ENCODE measurements at regions not wholly inside any gene's neighbourhood (a gene's known extent, or its start where the extent isn't known, plus 50 kb on each side); places are given as distances from the start of the nearest gene placed in this dataset.

GRCh38 chr17:14468858-14469257, 168.0 kb downstream of the HS3ST3B1 start:
- no peak for DNase-seq (ENCODE audit: low read depth)
- in situ Hi-C loops (cut with HindIII; ENCODE audit: low pct_unique_long_range_greater_than_20kb, low sequenced_read_pairs): no loop called here

- peak; percentile 30 for DNase-seq (ENCODE audit: low read depth)
- in situ Hi-C loops (cut with HindIII; ENCODE audit: low pct_unique_long_range_greater_than_20kb, low sequenced_read_pairs): no loop called here
These were observed 160.3 kb downstream of the HS3ST3B1 start for GRCh38 chr17:14461227-14461548.

- DNase-seq (ENCODE audit: low read depth): no peak
- in situ Hi-C loops (cut with HindIII; ENCODE audit: low pct_unique_long_range_greater_than_20kb, low sequenced_read_pairs): no loop called here
These were observed 159.8 kb downstream of the HS3ST3B1 start for GRCh38 chr17:14460516-14461226.

- in situ Hi-C loops (cut with HindIII; ENCODE audit: low pct_unique_long_range_greater_than_20kb, low sequenced_read_pairs): no loop called here
These were observed 159.1 kb downstream of the HS3ST3B1 start for GRCh38 chr17:14459955-14460354.

GRCh38 chr17:14458724-14459123, 157.8 kb downstream of the HS3ST3B1 start:
- no peak for DNase-seq (ENCODE audit: low read depth)
- in situ Hi-C loops (cut with HindIII; ENCODE audit: low pct_unique_long_range_greater_than_20kb, low sequenced_read_pairs): no loop called here

More at GRCh38 chr17:14459955-14460354, 159.1 kb downstream of the HS3ST3B1 start:
- DNase-seq (ENCODE audit: low read depth): no peak

- no peak for DNase-seq (ENCODE audit: low read depth)
- in situ Hi-C loops (cut with HindIII; ENCODE audit: low pct_unique_long_range_greater_than_20kb, low sequenced_read_pairs): no loop called here
These were observed 153.9 kb downstream of the HS3ST3B1 start for GRCh38 chr17:14454746-14455145.

- in situ Hi-C loops (cut with HindIII; ENCODE audit: low pct_unique_long_range_greater_than_20kb, low sequenced_read_pairs): no loop called here
- no peak for DNase-seq (ENCODE audit: low read depth)
These were observed 152.0 kb downstream of the HS3ST3B1 start for GRCh38 chr17:14452856-14453255.

GRCh38 chr17:14451729-14452191, 150.9 kb downstream of the HS3ST3B1 start:
- in situ Hi-C loops (cut with HindIII; ENCODE audit: low pct_unique_long_range_greater_than_20kb, low sequenced_read_pairs): no loop called here

GRCh38 chr17:14448818-14449217, 147.9 kb downstream of the HS3ST3B1 start:
- no peak for DNase-seq (ENCODE audit: low read depth)
- in situ Hi-C loops (cut with HindIII; ENCODE audit: low pct_unique_long_range_greater_than_20kb, low sequenced_read_pairs): no loop called here

More at GRCh38 chr17:14451729-14452191, 150.9 kb downstream of the HS3ST3B1 start:
- DNase-seq (ENCODE audit: low read depth): no peak

- in situ Hi-C loops (cut with HindIII; ENCODE audit: low pct_unique_long_range_greater_than_20kb, low sequenced_read_pairs): no loop called here
- DNase-seq (ENCODE audit: low read depth): no peak
These were observed 145.9 kb downstream of the HS3ST3B1 start for GRCh38 chr17:14446825-14447224.

GRCh38 chr17:14444915-14445314, 144.0 kb downstream of the HS3ST3B1 start:
- DNase-seq (ENCODE audit: low read depth): no peak
- in situ Hi-C loops (cut with HindIII; ENCODE audit: low pct_unique_long_range_greater_than_20kb, low sequenced_read_pairs): no loop called here

GRCh38 chr17:14442798-14443528, 142.1 kb downstream of the HS3ST3B1 start:
- in situ Hi-C loops (cut with HindIII; ENCODE audit: low pct_unique_long_range_greater_than_20kb, low sequenced_read_pairs): no loop called here
- no peak for DNase-seq (ENCODE audit: low read depth)

GRCh38 chr17:14437176-14437575, 136.3 kb downstream of the HS3ST3B1 start:
- DNase-seq (ENCODE audit: low read depth): no peak
- in situ Hi-C loops (cut with HindIII; ENCODE audit: low pct_unique_long_range_greater_than_20kb, low sequenced_read_pairs): no loop called here

GRCh38 chr17:14436266-14436665, 135.4 kb downstream of the HS3ST3B1 start:
- DNase-seq (ENCODE audit: low read depth): no peak
- in situ Hi-C loops (cut with HindIII; ENCODE audit: low pct_unique_long_range_greater_than_20kb, low sequenced_read_pairs): no loop called here

GRCh38 chr17:14434506-14434905, 133.6 kb downstream of the HS3ST3B1 start:
- no peak for DNase-seq (ENCODE audit: low read depth)
- in situ Hi-C loops (cut with HindIII; ENCODE audit: low pct_unique_long_range_greater_than_20kb, low sequenced_read_pairs): no loop called here

GRCh38 chr17:14432079-14432478, 131.2 kb downstream of the HS3ST3B1 start:
- in situ Hi-C loops (cut with HindIII; ENCODE audit: low pct_unique_long_range_greater_than_20kb, low sequenced_read_pairs): no loop called here

GRCh38 chr17:14429084-14429483, 128.2 kb downstream of the HS3ST3B1 start:
- in situ Hi-C loops (cut with HindIII; ENCODE audit: low pct_unique_long_range_greater_than_20kb, low sequenced_read_pairs): no loop called here
- DNase-seq (ENCODE audit: low read depth): no peak

More at GRCh38 chr17:14432079-14432478, 131.2 kb downstream of the HS3ST3B1 start:
- DNase-seq (ENCODE audit: low read depth): no peak

GRCh38 chr17:14428648-14429029, 127.8 kb downstream of the HS3ST3B1 start:
- in situ Hi-C loops (cut with HindIII; ENCODE audit: low pct_unique_long_range_greater_than_20kb, low sequenced_read_pairs): no loop called here
- DNase-seq (ENCODE audit: low read depth): no peak

- DNase-seq (ENCODE audit: low read depth): no peak
- in situ Hi-C loops (cut with HindIII; ENCODE audit: low pct_unique_long_range_greater_than_20kb, low sequenced_read_pairs): no loop called here
These were observed 127.2 kb downstream of the HS3ST3B1 start for GRCh38 chr17:14427900-14428647.
